ENCODE measurements at regions not wholly inside any gene's neighbourhood (a gene's known extent, or its start where the extent isn't known, plus 50 kb on each side); places are given as distances from the start of the nearest gene placed in this dataset.
A peak's percentile ranks its signal among the peaks of the same experiment; 100 is the strongest.

DNA sequence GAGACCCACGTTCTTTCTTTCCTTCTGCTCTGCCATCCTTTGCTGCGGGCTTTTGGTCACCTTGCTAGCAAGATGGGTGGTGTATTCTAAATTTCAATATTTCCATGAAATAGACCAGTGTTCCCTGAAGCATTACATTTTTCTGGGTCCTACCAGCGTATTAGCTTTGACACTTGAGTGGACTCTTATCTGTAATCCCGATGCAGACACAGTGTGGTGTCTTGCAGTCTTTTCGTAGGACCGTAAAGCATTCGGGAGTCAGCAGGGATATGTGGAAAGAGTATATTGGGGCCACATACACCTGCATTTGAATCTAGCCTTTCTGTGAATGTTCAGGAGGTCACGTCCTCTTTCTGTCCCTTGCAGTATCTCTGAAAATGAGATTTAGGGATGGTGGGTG, 124.7 kb upstream of the CPEB4 start:
- DNase-seq (ENCODE audit: low read depth), result no peak

DNA sequence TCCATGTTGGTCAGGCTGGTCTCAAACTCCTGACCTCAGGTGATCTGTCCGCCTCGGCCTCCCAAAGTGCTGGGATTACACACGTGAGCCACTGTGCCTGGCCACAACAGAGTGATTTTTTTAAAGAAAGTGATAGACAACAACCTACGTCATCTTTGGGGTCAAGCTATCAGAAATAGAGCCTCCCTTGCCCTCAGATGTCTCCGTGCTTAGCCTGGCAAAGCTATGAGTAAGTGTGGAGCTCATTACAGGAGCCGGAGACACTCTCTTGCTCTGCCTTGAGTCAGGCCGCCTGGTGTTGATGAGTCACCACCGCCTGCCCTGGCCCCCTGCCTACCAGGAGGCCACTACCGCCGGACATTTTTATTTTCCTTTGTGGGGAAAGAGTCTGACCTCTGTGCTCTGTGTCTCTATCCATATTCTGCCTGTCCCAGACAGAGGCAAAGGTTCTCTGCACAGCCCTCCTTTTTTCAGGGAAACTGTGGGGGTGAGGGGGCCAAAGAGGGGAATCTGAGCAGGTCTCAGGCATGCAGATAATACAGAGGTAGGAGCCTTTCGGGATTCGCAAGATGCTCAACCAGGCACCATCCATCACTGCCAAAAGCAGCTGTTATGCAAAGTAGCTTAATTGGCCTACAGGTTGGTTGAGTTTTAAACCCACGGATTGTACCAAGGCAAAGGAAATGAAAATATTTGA, 123.7 kb upstream of the CPEB4 start:
- peak; percentile 97 for DNase-seq (ENCODE audit: low read depth)

DNA sequence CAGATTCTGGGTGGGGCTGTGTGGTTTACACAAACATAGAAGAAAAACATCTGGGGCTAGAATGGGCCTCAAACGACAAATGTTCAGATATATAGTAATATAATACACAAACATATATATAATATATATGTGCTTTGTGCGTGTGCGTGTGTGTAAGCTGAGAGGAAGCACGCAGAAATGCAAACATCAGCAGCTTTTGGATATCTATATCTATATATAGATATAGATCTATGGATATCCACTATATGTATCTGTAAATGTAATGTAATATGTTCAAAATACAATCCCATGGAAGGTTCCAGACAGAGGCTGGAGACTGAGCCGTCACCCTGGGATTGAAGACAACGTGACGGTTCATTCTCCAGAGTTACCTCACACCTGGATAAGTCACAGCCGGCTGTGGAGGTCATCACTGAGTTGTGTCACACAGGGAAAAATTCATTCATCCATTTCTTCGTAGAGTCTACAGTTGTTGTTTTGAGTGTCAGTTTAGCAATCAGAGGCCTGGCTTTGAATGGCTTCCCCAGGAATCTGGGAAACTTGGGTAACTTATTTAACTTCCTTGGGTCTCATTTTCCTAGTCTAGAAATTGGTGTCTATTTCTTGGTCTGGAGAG, 123.0 kb upstream of the CPEB4 start:
- no peak for DNase-seq (ENCODE audit: low read depth)

DNA sequence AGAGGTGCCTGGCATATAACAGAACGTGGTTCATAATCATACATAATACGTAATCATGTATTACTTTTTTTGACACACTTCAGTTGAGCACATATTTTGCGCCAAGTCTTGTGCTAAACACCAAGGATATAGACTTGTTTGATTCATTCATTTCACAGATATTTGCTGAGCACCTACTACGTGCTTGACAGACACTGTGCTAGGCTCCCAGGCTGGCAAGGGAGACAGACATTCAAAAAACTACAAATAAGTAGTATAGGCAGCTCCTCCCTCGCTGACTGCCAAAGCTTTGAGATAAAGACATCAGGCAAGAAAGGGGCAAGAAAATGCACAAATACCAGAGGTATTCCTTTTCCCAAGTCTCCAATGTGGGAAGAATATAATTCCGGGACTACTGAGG, 122.5 kb upstream of the CPEB4 start:
- DNase-seq (ENCODE audit: low read depth), result no peak

DNA sequence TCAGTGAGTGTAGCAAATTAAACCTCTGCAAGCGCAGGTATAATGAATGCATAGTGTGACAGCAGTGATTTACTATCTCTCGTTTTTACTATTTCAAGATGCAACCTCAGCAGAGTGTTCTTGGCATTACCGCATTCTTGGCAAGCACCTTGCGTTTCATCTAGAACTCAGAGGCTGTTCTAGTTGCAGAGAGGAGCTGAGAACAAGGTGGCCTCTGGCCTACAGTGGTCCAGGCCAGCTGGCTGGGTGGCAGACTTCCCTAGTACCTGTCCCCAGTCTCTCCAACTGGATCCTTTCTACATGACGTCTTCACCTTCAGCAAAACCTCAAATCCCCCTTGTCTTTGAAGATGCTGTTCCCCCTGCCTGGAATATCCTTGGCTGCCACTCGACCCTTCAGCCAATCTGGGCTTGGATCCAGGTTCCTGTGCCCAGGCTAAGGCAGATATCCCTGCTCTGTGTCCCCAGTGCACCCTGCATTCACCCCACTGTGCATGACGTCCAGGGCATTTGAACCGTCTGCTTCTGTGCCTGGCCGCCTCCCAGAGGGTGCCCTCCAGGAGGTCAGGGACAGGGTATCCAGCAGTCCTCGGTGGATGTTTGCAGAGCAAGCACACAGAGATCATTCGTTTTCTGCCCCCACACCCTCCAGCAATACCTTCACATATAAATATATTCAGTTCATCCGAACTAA, 120.4 kb upstream of the CPEB4 start:
- no peak for DNase-seq (ENCODE audit: low read depth)

DNA sequence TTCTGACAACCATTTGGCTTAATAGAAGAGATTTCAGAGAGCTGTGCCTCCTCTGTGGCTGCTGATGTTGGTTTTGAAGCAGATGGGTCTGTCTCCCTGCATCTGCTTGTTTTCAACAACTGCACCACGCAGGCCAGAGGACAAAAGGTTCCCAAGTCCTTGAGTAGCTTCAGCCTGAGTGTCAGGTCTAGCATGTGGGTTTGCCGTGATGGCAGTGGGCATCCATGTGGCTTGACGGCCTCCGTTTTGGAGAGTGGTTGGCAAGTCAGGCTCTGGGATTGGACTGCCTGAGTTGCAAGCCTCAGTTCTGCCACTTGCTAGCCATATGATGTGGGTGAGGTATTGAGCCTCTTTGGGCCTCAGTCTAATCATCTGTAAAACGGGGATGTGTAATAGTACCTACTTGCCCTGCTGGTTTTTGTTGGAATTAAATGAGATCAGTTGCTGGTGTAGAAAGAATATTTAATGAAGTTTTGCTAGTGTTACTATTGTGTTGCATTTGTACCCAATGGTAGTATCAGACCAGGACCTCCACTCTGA, 119.8 kb upstream of the CPEB4 start:
- no peak for DNase-seq (ENCODE audit: low read depth)

DNA sequence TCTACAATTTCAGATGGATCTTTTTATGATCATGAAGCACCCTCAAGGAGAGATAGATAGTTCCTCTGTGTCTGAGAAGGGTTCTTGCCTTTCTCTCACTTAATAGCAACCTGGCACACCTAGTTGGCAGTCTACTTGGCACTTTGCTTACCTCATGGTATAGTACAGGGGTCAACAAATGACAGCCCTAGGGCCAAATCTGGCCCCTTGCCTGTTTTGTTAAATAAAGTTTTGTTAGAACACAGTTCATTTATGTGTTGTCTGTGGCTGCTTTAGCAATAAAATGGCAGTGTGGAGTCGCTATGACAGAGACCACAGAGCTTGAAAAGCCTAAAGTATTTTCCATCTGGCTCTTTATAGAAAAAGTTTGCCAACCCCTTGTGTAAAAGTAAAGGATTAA, 119.3 kb upstream of the CPEB4 start:
- no peak for DNase-seq (ENCODE audit: low read depth)

DNA sequence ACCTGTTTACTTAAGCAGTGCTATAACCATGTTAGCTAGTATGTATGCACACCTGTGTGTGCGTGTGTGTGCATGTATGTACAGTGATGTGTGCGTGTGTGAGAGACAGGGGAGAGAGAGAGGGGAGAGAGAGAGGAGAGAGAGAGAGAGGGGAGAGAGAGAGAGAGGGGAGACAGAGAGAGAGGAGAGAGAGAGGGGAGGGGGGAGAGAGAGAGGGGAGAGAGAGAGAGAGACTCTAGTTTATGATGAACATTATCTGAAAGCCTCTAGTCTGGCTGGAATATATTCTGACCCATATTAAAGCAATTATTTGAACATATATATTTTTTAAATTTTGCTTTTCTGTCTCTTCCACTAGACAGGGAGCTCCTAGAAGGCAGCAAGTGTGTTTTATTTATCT, 117.5 kb upstream of the CPEB4 start:
- DNase-seq (ENCODE audit: low read depth), result no peak

DNA sequence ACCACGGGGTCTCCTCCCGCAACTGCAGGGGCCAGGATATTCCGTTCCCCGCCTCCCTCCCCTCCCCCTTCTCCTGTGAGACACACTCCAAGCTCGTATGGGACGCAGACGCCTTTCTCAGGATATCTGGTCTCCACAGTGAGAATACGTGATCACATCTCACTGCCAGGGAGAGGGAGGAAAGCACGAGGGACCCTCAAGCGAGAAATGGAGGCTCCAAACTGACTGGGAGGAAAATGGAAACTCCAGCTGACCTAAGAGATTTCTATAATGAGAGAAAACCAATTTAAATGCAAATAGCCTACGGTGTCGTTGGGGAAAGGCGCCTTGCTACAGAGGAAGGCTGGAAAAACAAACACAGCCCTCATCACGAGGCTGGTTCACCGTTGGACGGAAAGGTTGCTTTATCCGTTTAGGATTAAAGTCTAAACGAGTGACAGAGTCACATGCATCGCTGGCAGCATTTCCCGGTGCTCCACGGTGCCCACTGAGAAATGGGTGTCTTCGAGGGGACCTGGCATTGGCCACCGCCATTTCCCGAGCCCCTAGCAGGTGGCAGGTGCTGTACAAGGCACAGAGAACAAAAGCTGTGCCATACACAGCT, 116.9 kb upstream of the CPEB4 start:
- no peak for DNase-seq (ENCODE audit: low read depth)

DNA sequence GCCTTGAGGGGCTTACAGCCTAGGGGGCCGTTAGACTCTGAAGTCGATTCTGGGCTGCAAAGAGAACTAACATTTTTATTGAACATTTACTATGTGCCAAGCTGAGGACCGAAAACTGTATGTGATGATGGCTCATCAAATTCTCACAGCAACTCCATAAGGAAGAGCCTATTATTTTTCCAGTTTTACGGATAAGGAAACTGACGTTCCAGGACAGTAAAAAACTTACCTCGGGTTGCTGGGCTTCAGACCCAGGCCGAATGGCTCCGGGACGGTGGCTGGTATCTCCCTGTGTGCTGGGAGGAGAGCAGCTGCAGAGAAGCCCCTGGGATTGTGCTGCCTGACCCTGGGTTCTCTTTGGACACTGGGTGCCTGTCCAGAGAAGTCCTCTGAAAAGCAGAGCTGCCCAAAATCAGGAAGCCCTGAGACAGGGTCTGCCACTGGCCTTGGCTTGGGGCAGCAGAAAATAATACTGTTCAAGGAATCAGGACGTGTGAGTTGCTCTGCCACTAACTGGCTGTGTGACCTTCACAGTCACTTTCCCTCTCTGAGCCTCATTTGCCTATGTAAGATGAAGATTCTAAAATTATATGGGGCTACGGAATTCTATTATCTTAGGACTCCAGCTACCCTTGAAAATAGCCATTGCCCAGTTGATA, 116.3 kb upstream of the CPEB4 start:
- no peak for DNase-seq (ENCODE audit: low read depth)

DNA sequence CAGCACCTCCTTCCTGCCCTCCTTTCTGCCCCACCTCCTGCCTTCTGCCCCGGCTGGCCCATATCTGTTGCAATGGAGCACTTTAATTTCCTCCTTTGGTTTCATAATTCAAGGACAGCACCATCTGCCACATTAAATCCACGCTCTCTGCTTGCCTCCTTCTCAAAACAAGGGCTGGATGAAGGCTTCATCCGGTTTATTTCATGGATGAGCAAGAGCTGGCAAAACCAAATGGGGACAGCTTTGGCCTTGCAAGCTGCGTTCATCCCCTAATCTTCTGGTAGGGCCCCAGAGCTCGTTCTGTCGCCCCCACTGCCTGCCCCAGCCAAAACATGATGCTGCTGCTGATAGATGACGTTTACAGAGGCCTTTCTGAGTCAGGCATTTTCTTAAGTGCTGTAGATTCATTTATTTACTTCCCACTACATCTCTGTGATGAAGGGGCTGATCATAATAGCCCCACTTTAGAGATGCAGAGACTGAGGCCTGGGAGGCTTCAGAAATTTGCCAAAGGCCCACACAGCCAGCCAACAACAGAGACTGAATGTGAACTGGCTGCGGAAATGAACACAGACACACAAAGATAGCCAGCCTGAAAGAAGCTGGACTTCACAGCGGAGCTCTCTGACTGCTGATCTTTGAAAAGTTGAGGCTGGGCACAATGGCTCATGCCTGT, 115.6 kb upstream of the CPEB4 start:
- no peak for DNase-seq (ENCODE audit: low read depth)

DNA sequence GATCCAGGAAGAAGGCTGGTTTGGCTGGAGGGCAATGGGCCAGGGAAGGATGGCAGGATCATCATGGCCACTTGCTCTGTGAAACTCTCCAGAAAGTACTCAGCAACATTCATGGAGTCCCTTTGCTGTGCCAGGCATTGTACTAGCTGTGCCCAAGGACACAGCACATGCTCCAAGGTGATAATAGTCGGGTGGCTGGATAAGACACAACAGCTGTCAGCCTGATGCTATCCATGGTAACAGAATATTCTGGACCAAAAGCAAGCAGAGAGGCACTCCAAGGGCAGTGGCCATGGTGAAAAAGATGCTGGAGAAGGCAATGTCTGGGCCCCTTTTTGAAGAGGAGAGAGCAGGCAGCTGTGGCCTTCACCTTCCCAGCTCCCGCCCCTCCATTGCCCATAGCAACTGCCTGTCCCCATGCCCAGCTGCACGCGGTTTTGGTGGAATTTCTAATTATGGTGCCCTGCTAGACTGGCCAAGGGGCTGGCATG, 113.8 kb upstream of the CPEB4 start:
- no peak for DNase-seq (ENCODE audit: low read depth)

DNA sequence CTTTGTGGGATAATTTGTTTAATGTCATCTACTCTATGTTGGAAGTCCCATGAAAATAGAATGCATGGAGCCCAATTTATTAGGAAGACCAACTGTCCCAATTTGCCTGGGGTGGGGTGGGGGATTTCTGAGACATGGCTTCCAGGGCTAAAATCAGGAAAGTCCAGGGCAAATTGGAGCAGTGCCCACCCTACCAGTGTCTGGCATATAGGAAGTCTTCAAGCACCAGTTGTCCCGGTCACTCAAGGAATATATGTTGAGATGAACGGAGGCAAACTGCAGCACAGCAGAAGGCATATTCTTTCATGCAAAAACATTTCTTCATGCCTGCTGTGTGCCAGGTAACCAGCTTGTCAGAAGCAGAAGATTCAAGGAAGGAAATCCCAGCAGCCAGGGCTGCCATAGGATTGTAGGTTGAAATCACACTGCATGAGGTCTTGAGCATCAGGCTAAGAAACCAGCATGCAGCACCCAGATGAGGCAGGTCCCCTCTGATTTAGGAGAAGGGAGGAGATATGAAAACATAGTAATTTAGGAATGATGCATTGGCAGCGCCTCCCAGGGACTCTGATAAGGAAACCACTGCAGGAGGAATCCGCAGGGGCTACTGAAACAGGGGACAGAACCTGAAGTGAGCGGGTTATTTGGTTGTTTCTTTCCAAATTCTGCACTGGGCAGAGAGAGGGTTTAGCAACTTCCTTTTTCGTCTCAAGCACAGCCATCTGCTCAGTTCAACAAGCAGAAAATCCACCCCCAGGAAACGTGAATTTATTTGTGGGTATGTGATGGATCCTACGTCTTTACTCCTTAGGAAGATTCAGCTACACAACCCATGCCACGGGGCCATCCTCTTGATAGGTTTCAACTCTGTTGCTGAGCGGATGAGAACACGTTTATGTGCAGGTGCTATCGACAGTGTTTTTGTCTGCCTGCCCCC, 112.6 kb upstream of the CPEB4 start:
- no peak for DNase-seq (ENCODE audit: low read depth)

DNA sequence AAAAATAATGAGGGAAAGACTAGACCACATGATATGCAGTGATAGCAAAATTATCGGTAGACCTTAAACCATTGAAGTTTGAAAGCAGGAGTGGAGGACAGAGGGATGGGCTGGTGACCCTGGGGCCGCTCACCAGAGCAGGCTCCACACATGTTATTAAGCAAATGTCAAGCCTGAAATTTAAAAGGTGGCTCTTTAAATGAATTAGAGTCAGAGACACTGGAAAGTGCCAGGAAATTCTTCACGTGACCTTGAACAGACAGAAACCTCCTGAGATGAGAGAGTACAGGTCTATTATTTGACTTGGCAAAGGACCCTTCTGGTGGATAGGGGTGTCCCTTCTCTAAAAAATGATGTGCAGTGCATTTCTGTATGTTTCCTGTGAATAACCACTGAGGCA, 111.0 kb upstream of the CPEB4 start:
- DNase-seq (ENCODE audit: low read depth), result no peak

DNA sequence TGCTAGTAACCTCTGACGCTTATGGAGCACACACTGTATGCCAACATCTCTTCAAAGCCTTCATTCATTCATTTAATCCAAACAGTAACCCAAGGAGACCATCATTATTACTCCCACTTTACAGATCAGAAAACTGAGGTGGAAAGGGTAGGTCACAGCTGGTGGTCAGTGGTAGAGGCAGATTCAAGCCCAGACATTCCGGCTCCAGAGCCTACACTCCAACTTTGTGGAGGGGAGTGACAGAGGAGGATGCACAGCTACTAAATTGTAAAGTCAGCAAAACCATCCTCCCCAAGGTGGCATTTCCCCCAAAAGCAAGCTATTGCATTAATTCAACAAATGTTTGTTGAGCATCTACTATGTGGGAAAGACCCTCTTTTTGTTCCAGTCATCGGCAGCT, 110.5 kb upstream of the CPEB4 start:
- DNase-seq (ENCODE audit: low read depth), result no peak

DNA sequence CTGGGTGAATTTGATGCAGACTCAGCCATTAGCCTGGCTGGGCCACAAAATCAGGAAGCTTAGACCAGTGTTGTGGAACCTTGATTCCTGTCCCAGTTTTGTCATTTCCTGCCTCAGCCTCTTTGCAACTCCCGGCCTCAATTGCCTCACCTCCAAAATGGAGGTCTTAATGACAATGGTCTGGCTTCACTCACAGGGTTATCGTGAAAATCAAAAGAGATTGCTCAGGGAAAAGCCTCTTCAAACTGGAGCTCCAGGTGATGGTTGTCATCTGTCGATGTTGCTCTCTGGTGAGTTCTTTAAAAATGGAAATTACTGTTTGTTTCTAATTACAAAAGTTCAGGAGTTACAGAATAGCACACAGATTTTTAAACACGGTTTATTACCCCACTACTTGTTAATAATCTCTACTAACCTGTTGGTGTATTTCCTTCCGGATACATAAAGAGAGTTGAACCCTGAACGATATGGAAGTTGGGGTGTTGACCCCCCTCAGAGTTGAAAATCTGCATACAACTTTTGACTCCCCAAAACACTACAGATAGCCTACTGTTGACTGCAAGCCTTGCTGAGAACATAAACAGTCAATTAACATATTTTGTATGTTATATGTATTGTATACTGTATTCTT, 109.9 kb upstream of the CPEB4 start:
- no peak for DNase-seq (ENCODE audit: low read depth)

DNA sequence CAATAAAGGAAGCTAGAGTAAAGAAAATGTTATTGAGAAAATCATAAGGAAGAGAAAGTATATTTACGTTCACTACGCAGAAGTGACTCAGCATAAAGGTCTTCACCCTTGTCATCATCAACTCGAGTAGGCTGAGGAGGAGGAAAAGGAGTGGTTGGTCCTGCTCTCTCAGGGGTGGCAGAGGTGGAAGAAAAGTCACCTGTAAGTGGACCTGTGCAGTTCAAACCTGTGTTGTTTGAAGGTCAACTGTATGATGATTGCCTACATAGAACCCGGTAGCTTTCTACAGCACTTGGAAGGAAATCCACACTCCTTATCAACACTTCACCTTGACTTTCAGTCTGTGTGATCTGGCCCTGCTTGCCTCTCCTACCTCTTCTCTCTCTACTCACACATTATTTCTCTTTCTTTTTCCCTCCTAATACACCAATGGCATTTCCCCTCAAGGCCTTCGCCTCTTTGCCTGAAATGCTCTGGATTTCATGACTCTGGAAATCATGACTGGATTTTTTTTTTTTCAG, 109.3 kb upstream of the CPEB4 start:
- no peak for DNase-seq (ENCODE audit: low read depth)

DNA sequence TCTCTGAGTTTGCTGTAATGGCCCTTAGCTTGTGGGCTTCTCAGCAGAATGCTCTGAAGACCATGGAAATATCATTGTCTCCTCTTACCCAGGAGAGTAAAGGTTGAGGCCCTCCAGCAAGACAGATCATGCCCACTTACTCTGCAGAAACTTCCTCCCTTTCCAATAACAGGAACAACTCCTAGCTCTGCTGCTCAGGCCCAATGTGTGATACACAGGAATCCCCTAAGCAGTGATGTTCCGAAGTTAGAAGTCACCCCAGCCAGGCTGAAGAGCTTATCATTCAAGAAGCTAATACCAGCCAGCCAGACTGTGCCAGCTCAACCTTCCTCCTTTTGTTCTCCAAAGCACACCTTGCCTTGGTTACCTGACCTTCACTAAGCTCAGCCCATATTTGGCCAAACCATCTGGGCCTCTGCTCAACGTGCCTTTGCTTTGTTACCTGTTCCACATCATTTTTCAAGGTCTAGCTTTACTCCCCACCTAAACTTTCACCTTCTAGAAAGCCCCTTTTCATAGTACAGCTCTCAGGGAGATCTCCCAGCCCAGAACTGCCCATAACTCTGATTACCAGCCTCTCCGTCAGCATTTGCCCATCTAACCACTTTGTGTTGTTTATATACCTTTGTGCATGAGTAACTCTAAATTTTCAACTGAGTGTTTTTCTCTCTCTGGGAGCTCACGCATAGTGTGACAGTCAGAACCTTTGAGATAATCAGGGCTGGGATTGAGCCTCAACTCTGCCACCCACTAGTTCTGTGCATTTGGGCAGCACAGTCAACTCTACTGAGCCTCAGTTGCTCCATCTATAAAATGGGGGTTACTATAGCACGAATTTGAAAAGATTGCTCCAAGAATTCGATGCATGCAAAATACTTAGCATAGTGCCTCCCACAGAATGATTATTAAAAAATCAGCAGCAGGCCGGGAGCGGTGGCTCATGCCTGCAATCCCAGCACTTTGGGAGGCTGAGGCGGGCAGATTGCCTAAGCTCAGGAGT, 107.6 kb upstream of the CPEB4 start:
- no peak for DNase-seq (ENCODE audit: low read depth)

Data from HT1080 (cell line).